ENCODE measurements at regions not wholly inside any gene's neighbourhood (a gene's known extent, or its start where the extent isn't known, plus 50 kb on each side); places are given as distances from the start of the nearest gene placed in this dataset.

DNA sequence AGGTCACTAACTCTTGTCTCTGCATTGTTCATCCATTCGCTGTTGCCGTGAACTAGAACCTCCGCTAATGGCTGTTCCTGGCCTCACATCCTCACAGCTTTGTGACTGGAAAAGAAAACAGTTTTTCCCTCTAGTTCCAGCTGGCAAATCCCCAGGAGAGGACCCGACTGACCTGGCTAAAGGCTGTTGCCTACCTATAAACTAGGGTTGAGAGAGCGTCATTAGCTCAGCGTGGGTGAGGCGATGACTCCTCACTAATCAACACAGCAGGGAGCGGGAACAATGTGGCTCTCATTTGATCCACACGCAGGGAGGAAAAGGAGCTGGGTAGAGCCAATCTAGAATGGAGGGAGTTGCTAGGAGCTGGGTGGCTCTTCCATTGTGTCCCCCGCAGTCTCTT is 282.1 kb upstream of the IRX5 start (continued):
- TF ChIP-seq STAT1 (IDR thresholded peaks at IDR 0.05; ENCODE audit: unreplicated experiment) (no peak), ZNF331 (CRISPR knock-in tag; IDR thresholded peaks at IDR 0.05; ENCODE audit: low read depth) (no peak), EZH2phosphoT487 (IDR thresholded peaks at IDR 0.05; ENCODE audit: unreplicated experiment) (no peak), CREB1 (CRISPR knock-in tag; IDR thresholded peaks at IDR 0.05; ENCODE audit: low read depth) (no peak), POLR2AphosphoS5 (IDR thresholded peaks at IDR 0.05; ENCODE audit: low read depth) (no peak), EZH2 (IDR thresholded peaks at IDR 0.05; ENCODE audit: low read depth, unreplicated experiment) (no peak), ZNF114 (CRISPR knock-in tag; IDR thresholded peaks at IDR 0.05) (no peak), NANOG (IDR thresholded peaks at IDR 0.05; ENCODE audit: borderline replicate concordance) (no peak)
- TF ChIP-seq, protein P1, sequence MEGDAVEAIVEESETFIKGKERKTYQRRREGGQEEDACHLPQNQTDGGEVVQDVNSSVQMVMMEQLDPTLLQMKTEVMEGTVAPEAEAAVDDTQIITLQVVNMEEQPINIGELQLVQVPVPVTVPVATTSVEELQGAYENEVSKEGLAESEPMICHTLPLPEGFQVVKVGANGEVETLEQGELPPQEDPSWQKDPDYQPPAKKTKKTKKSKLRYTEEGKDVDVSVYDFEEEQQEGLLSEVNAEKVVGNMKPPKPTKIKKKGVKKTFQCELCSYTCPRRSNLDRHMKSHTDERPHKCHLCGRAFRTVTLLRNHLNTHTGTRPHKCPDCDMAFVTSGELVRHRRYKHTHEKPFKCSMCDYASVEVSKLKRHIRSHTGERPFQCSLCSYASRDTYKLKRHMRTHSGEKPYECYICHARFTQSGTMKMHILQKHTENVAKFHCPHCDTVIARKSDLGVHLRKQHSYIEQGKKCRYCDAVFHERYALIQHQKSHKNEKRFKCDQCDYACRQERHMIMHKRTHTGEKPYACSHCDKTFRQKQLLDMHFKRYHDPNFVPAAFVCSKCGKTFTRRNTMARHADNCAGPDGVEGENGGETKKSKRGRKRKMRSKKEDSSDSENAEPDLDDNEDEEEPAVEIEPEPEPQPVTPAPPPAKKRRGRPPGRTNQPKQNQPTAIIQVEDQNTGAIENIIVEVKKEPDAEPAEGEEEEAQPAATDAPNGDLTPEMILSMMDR (conservative IDR thresholded peaks at IDR 0.05; ENCODE audit: low read depth in 2 of 2) = no peak

DNA sequence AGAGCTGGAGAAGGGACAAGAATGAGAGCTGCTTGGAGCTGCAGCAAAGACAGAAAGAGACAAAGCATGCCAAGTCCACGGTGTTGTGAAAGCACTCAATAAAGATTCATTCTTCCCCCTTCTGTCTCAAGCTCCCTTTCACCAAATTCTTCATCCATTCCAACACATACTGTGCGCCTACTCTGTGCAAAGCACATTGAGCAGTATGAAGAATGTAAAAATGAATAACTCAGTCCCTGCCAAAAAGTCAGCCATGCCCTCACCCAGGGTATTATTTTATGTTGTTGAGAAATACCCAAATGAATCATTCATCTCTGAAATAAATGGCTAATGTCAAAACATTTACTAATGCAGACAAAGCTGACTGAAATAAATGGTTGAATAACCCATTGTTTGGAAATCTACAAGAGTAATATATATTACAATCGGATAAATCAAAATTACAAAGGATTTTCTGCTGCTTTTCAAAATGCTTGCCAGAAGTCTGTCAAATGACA is 282.9 kb upstream of the IRX5 start:
- H2AFZ ChIP-seq = no peak overlapping the region
- no peaks in the 10 kb centered on the region for H3K36me3 ChIP-seq (ENCODE audit: insufficient read depth)
- no peak overlapping the region for H3K4me2 ChIP-seq
- no peak for DNase-seq (ENCODE audit: low spot score)
- Mint-ChIP-seq H3K9me3 (peaks cover 2% of the 10 kb centered on the region; the same call in 2 of the 3 replicates), H3K36me3 (ENCODE audit: low read depth) (peaks cover 4% of the 10 kb centered on the region; the same call in 2 of the 3 replicates), H3K4me1 (peaks cover 37% of the 10 kb centered on the region), H3K4me3 (no peak overlapping the region), H3K27ac (no peak overlapping the region), H3K27me3 (ENCODE audit: insufficient read depth, low read depth, poor library complexity) (peaks cover 47% of the 10 kb centered on the region)
- ATAC-seq = no peak
- no peaks in the 10 kb centered on the region for H3K9me2 ChIP-seq (ENCODE audit: insufficient read depth)
- H3K79me2 ChIP-seq (replicated peaks; ENCODE audit: insufficient read depth) = no peaks in the 10 kb centered on the region
- H4K20me1 ChIP-seq (replicated peaks; ENCODE audit: insufficient read depth) = no peaks in the 10 kb centered on the region
- H3K4me3 ChIP-seq = no peak overlapping the region
- 0 out of 2 replicates have a peak, but pooled peaks cover 6% of the 10 kb centered on the region for H3F3A ChIP-seq (replicated peaks; ENCODE audit: low read depth)
- peaks cover 31% of the 10 kb centered on the region for H3K4me1 ChIP-seq (ENCODE audit: insufficient read depth)
- peaks cover 55% of the 10 kb centered on the region for H3K27me3 ChIP-seq (ENCODE audit: insufficient read depth)
- H3K27ac ChIP-seq (ENCODE audit: low read depth) = no peak overlapping the region
- TF ChIP-seq POLR2AphosphoS5 (IDR thresholded peaks at IDR 0.05; ENCODE audit: low read depth) (no peak), STAT1 (IDR thresholded peaks at IDR 0.05; ENCODE audit: unreplicated experiment) (no peak), NANOG (IDR thresholded peaks at IDR 0.05; ENCODE audit: borderline replicate concordance) (no peak), ZNF462 (CRISPR knock-in tag; IDR thresholded peaks at IDR 0.05) (no peak), JUNB (IDR thresholded peaks at IDR 0.05; ENCODE audit: unreplicated experiment) (no peak), EZH2phosphoT487 (IDR thresholded peaks at IDR 0.05; ENCODE audit: unreplicated experiment) (no peak), ZNF331 (CRISPR knock-in tag; IDR thresholded peaks at IDR 0.05; ENCODE audit: low read depth) (no peak)
- TF ChIP-seq, protein P2, sequence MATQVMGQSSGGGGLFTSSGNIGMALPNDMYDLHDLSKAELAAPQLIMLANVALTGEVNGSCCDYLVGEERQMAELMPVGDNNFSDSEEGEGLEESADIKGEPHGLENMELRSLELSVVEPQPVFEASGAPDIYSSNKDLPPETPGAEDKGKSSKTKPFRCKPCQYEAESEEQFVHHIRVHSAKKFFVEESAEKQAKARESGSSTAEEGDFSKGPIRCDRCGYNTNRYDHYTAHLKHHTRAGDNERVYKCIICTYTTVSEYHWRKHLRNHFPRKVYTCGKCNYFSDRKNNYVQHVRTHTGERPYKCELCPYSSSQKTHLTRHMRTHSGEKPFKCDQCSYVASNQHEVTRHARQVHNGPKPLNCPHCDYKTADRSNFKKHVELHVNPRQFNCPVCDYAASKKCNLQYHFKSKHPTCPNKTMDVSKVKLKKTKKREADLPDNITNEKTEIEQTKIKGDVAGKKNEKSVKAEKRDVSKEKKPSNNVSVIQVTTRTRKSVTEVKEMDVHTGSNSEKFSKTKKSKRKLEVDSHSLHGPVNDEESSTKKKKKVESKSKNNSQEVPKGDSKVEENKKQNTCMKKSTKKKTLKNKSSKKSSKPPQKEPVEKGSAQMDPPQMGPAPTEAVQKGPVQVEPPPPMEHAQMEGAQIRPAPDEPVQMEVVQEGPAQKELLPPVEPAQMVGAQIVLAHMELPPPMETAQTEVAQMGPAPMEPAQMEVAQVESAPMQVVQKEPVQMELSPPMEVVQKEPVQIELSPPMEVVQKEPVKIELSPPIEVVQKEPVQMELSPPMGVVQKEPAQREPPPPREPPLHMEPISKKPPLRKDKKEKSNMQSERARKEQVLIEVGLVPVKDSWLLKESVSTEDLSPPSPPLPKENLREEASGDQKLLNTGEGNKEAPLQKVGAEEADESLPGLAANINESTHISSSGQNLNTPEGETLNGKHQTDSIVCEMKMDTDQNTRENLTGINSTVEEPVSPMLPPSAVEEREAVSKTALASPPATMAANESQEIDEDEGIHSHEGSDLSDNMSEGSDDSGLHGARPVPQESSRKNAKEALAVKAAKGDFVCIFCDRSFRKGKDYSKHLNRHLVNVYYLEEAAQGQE (IDR thresholded peaks at IDR 0.05; ENCODE audit: unreplicated experiment) = no peak
- TF ChIP-seq, protein P3, sequence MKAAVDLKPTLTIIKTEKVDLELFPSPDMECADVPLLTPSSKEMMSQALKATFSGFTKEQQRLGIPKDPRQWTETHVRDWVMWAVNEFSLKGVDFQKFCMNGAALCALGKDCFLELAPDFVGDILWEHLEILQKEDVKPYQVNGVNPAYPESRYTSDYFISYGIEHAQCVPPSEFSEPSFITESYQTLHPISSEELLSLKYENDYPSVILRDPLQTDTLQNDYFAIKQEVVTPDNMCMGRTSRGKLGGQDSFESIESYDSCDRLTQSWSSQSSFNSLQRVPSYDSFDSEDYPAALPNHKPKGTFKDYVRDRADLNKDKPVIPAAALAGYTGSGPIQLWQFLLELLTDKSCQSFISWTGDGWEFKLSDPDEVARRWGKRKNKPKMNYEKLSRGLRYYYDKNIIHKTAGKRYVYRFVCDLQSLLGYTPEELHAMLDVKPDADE (IDR thresholded peaks at IDR 0.05) = no peak
